CD1c-positive myeloid dendritic cell (primary cell): ENCODE measurements at regions not wholly inside any gene's neighbourhood (a gene's known extent, or its start where the extent isn't known, plus 50 kb on each side); places are given as distances from the start of the nearest gene placed in this dataset.
A peak's percentile ranks its signal among the peaks of the same experiment; 100 is the strongest.
"Not testable (repeated sequence)": the region's sequence is repeated elsewhere in the genome, so short reads cannot be mapped to it uniquely, and the experiment has no call there.

Experiments
- DNase-seq: peaks from one replicate; pipeline ENCODE4 v3.0.0-alpha.2; 2016; ENCODE audit errors: extremely low spot score

GRCh38 chr9:87041553-87042235 lies 94.4 kb upstream of the GAS1 start:
- DNase-seq = not testable (repeated sequence)

- DNase-seq = not testable (repeated sequence)
Measured at GRCh38 chr9:87049929-87050608, 102.8 kb upstream of the GAS1 start.

- DNase-seq = no peak
Measured at GRCh38 chr9:87054999-87055686, 107.8 kb upstream of the GAS1 start.

- no peak for DNase-seq
Measured at GRCh38 chr9:87059772-87060171, 112.5 kb upstream of the GAS1 start.

- no peak for DNase-seq
Measured at GRCh38 chr9:87062746-87063145, 115.4 kb upstream of the GAS1 start.

- DNase-seq = no peak
Measured at GRCh38 chr9:87063246-87063645, 115.9 kb upstream of the GAS1 start.

GRCh38 chr9:87063871-87064270 lies 116.6 kb upstream of the GAS1 start:
- no peak for DNase-seq

- no peak for DNase-seq
Measured at GRCh38 chr9:87064311-87064710, 117.0 kb upstream of the GAS1 start.

- DNase-seq = no peak
Measured at GRCh38 chr9:87065981-87066380, 118.7 kb upstream of the GAS1 start.

GRCh38 chr9:87067426-87067825 lies 120.1 kb upstream of the GAS1 start:
- DNase-seq = no peak

- DNase-seq = no peak
Measured at GRCh38 chr9:87068177-87068840, 121.0 kb upstream of the GAS1 start.

- DNase-seq = peak; percentile 3
Measured at GRCh38 chr9:87069690-87070089, 122.4 kb upstream of the GAS1 start.

- no peak for DNase-seq
Measured at GRCh38 chr9:87070336-87070735, 123.0 kb upstream of the GAS1 start.

- DNase-seq = no peak
Measured at GRCh38 chr9:87071473-87071872, 124.2 kb upstream of the GAS1 start.

- no peak for DNase-seq
Measured at GRCh38 chr9:87073692-87074091, 126.4 kb upstream of the GAS1 start.

GRCh38 chr9:87075537-87075936 lies 128.2 kb upstream of the GAS1 start:
- no peak for DNase-seq

GRCh38 chr9:87076825-87077224 lies 129.5 kb upstream of the GAS1 start:
- DNase-seq = no peak

GRCh38 chr9:87077986-87078385 lies 130.7 kb upstream of the GAS1 start:
- no peak for DNase-seq

- DNase-seq = no peak
Measured at GRCh38 chr9:87080512-87081264, 133.4 kb upstream of the GAS1 start.

- DNase-seq = no peak
Measured at GRCh38 chr9:87081503-87081902, 134.2 kb upstream of the GAS1 start.

- no peak for DNase-seq
Measured at GRCh38 chr9:87083986-87084385, 136.7 kb upstream of the GAS1 start.

- no peak for DNase-seq
Measured at GRCh38 chr9:87084407-87084806, 137.1 kb upstream of the GAS1 start.
